SK-N-SH (cell line): ENCODE measurements at regions not wholly inside any gene's neighbourhood (a gene's known extent, or its start where the extent isn't known, plus 50 kb on each side); places are given as distances from the start of the nearest gene placed in this dataset.

Source experiments
- EP300 ChIP-seq, 2 experiments: IDR thresholded peaks; 2 replicates each; pipeline versions ENCODE4 v1.4.0 to v1.6.1; 2012; ENCODE audit warnings: borderline replicate concordance in 1 of 2, low read depth in 1 of 2, low read length in 1 of 2
- EZH2phosphoT487 ChIP-seq: fragments of 200-600 bp; sonication (generic); IDR thresholded peaks from 2 replicates; pipeline ENCODE4 v1.6.1; 2017; ENCODE audit warnings: low read depth, mixed run types, mild to moderate bottlenecking, antibody characterized with exemption, moderate library complexity, borderline replicate concordance
- FOXM1 ChIP-seq: IDR thresholded peaks from 2 replicates; pipeline ENCODE4 v1.4.0; 2012; ENCODE audit warnings: low read depth, mild to moderate bottlenecking
- POLR2AphosphoS5 ChIP-seq: IDR thresholded peaks from 2 replicates; pipeline ENCODE4 v1.6.1; 2012; ENCODE audit warnings: low read depth, low read length
- RAD21 ChIP-seq: IDR thresholded peaks from 2 replicates; pipeline ENCODE4 v1.6.1; 2012; ENCODE audit warnings: mild to moderate bottlenecking, low read length
- RFX5 ChIP-seq: IDR thresholded peaks from 2 replicates; pipeline ENCODE4 v1.6.1; 2012; ENCODE audit warnings: mild to moderate bottlenecking, improper control_type of control experiment, low read length
- TF ChIP-seq, protein P1 (sequence below): IDR thresholded peaks from 2 replicates; pipeline ENCODE4 v1.4.0; 2012; ENCODE audit warnings: low read depth, borderline replicate concordance
- TF ChIP-seq, protein P2 (sequence below): IDR thresholded peaks from 2 replicates; pipeline ENCODE4 v1.4.0; 2012; ENCODE audit warnings: low read depth
- TF ChIP-seq, protein P3 (sequence below): fragments of 200-600 bp; sonication (generic); IDR thresholded peaks from 2 replicates; pipeline ENCODE4 v1.6.1; 2017; ENCODE audit warnings: antibody characterized with exemption, mild to moderate bottlenecking, moderate library complexity

DNA sequence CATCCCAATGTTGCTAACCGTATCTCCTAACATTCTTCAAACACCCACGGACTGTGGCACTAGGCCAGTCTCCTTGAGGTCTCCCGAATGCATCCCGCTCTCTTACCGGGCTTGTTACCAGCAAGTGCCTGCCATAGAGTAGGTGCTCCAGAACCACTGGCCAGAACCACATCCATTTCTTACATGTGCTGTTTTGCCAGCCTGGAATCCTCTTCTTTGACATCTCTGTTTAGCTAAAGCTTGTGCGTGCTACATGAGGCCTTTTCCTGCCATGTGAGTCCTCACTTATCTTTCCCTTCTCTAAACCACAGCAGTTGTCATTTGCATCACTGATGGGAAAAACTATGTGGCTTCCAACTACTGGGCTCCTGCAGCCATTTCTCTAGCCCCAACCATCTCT lies 397.4 kb downstream of the PCNX1 start:
- TF ChIP-seq EZH2phosphoT487 = no peak
- TF ChIP-seq EP300 (IDR thresholded peaks at IDR 0.05; ENCODE audit: borderline replicate concordance in 1 of 2, low read depth in 1 of 2, low read length in 1 of 2) = no peak
- TF ChIP-seq, protein P1, sequence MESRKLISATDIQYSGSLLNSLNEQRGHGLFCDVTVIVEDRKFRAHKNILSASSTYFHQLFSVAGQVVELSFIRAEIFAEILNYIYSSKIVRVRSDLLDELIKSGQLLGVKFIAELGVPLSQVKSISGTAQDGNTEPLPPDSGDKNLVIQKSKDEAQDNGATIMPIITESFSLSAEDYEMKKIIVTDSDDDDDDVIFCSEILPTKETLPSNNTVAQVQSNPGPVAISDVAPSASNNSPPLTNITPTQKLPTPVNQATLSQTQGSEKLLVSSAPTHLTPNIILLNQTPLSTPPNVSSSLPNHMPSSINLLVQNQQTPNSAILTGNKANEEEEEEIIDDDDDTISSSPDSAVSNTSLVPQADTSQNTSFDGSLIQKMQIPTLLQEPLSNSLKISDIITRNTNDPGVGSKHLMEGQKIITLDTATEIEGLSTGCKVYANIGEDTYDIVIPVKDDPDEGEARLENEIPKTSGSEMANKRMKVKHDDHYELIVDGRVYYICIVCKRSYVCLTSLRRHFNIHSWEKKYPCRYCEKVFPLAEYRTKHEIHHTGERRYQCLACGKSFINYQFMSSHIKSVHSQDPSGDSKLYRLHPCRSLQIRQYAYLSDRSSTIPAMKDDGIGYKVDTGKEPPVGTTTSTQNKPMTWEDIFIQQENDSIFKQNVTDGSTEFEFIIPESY = no peak
- TF ChIP-seq, protein P2, sequence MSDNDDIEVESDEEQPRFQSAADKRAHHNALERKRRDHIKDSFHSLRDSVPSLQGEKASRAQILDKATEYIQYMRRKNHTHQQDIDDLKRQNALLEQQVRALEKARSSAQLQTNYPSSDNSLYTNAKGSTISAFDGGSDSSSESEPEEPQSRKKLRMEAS = no peak
- no peak for TF ChIP-seq RAD21
- TF ChIP-seq, protein P3, sequence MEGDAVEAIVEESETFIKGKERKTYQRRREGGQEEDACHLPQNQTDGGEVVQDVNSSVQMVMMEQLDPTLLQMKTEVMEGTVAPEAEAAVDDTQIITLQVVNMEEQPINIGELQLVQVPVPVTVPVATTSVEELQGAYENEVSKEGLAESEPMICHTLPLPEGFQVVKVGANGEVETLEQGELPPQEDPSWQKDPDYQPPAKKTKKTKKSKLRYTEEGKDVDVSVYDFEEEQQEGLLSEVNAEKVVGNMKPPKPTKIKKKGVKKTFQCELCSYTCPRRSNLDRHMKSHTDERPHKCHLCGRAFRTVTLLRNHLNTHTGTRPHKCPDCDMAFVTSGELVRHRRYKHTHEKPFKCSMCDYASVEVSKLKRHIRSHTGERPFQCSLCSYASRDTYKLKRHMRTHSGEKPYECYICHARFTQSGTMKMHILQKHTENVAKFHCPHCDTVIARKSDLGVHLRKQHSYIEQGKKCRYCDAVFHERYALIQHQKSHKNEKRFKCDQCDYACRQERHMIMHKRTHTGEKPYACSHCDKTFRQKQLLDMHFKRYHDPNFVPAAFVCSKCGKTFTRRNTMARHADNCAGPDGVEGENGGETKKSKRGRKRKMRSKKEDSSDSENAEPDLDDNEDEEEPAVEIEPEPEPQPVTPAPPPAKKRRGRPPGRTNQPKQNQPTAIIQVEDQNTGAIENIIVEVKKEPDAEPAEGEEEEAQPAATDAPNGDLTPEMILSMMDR = no peak
- no peak for TF ChIP-seq RFX5
- no peak for TF ChIP-seq FOXM1
- TF ChIP-seq POLR2AphosphoS5 = no peak
